HG03558 (cell line): ENCODE measurements at regions not wholly inside any gene's neighbourhood (a gene's known extent, or its start where the extent isn't known, plus 50 kb on each side); places are given as distances from the start of the nearest gene placed in this dataset.

ENCODE experiments used
- ATAC-seq: cut with Tn5 transposase; IDR thresholded peaks from one replicate; pipeline ENCODE4 v1.9.1; 2021; ENCODE audit warnings: moderate number of reproducible peaks; ENCODE audit not compliant: unreplicated experiment; ENCODE audit errors: extremely low read depth

- no peak for ATAC-seq
These were observed 190.9 kb downstream of the MAFB start for GRCh38 chr20:40497899-40498691.

DNA sequence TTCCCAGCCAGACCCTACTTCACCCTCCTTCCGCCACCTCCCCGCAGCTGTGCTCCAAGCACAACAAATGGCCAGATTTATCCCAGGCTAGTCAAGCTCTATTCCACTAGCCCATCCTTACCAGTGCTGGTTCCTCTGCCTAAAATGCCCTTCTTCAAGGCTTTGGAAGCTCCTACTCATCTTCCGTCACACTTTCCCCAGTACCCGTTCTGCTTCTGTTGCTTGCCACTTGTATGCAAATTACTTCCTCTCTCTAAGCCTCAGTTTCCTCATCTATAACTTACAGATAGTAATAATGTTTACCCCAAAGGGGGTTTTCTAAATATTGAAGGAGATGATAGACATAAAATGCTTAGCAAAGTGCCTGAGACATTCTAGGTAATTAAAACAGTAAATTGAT lies 193.1 kb downstream of the MAFB start:
- ATAC-seq: no peak

DNA sequence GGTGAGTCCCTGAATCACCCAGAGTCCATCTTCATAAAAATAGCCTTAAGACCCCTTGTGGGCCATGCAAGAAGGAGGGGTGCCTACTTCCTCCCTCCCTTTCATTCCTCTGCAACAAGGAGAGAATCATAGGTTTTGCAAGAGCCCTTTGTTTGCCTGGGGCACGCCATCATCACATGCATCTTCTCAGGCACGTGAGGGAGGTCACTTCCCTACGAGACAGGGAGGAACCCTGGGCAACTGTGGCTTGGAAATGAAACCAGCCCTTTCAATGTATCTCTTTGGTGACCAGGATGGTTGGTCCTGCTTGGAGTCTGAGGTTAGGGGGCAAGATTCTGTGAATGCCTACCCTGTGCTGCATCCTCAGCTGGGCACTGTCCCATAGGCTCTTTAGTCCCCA lies 194.8 kb downstream of the MAFB start:
- no peak for ATAC-seq

GRCh38 chr20:40493549-40493948 lies 195.5 kb downstream of the MAFB start:
- no peak for ATAC-seq

DNA sequence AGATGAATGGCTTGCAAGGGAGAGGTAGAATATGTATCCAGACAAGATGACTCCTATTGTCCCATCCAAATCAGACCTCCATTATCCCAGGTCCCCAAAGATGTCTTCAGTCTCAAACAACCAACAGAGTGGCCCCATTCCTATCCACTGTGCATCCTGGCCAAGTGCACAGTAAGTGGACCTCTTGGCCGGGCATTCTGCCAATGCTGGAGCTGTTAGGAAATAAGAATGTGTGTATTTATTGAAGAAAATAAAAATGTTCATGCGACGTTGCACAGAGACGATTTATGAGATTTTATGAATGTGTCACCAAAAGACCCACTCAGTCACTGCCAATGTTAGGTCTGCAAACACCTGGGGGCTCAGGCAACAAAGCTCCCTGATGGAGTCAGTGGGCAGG lies 196.0 kb downstream of the MAFB start:
- no peak for ATAC-seq

GRCh38 chr20:40491009-40491590 lies 197.9 kb downstream of the MAFB start:
- ATAC-seq: no peak

GRCh38 chr20:40489886-40490285 lies 199.2 kb downstream of the MAFB start:
- ATAC-seq: no peak

DNA sequence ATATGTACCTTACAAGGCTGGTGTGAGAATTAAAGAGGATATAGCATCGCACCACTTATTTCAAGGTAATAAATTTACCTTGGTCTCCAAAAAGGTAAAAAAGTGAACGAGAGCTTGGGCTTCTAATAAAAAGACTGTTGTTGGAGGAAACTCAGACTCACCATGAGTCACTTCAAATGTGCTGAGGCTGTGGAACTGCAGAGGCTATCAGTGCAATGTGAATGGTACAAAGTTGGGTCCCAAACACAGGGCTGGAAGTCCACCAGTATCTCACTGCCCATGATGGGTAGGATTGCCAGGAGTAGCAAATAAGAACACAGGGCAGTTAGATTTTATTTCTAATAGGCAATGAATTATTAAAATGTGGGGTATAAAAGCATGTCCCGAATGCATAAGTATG lies 200.6 kb downstream of the MAFB start:
- ATAC-seq: no peak

- ATAC-seq: no peak
These were observed 202.7 kb downstream of the MAFB start for GRCh38 chr20:40486297-40486696.

DNA sequence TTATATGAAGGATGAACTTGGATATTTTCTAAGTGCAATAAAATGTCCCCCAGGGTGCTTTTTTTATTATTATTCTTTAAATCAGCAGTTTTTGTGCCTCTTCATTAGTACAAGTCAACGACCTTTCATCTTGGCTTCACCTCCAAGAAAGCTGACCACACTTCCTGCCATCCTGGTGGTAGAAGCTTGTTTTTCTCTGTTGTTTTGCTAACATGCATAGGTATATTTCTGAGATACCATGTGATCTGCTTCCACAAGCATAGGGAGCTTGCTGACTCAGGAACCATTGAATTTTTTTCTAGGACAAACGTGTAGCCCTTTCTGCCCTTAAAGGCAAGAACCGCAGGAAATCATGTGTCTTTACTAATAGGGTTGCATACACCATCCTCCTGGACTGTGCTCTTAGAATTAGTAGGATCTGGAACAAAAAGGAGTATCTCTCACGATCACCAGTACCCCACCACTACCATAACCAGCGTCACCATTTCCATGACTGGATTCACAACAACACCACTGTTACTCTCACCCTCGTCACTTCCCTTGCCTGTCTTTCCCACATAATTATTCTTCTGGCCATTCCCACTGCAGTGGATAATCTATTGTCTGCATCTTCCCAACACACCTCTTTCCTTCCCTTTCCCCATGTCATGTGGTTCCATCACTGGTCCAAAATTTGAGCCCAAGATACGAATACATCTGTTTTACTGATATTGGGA lies 207.1 kb downstream of the MAFB start:
- ATAC-seq: no peak

GRCh38 chr20:40481337-40481736 lies 207.7 kb downstream of the MAFB start:
- ATAC-seq: no peak

DNA sequence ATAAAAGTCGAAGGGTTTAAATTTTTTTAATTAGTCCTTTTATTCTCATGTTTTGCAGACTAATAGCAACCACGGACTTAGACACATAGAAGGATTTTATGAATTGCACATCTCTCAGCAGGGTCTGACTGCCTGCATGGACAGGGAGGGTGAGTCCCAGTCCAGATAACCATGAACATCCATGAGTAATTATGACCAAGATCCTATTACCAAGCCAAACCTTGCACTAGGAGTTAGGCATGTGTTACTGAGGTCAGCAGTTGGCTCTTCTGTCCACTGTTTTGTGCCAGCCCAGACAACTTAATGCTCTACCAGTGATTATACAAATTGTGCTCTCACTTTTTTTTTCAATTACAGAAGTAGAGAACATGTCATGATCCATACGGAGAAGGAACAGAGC lies 211.2 kb downstream of the MAFB start:
- no peak for ATAC-seq

GRCh38 chr20:40476461-40476860 lies 212.6 kb downstream of the MAFB start:
- ATAC-seq: no peak

- no peak for ATAC-seq
These were observed 216.1 kb downstream of the MAFB start for GRCh38 chr20:40472905-40473304.

GRCh38 chr20:40471261-40471629 lies 217.8 kb downstream of the MAFB start:
- no peak for ATAC-seq

DNA sequence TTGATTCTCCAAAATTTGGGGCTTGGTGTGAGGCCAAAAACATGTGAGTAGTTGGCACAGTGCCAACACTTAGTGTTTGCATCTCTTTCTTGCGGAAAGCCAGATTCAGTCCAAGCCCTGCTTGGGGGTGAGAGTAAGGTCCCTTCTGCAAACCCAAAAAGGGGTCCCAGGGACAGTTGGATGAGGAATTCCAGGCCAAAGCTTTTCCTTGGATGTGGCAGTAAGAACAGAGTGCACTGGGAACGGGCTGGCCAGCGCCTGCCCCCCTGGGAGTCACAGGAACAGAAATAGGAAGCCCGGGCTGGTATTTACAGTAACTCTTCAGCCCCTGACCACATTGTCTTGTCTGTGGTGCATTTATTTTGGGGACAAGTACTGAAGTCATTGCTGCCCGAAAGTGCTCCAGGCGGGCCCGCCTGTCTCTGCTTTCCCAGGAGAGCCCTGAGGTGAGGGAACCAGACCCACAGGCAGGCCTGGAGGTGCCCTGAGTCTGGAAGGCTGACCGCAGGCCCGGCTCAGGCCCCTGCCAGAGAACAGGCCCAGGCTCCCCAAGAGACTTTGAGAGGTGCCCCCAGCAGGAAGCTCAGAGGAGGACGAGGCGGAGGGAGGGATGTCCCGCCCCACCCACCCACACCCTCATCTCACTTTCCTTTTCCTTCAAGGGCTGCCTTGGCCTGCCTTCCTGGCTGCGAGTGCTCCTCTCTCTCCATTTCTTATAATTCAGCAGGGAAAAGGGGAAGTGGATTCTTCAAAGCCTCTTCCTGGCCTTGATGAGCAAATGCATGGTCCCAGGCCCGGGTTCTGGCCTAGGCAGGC lies 218.4 kb downstream of the MAFB start:
- no peak for ATAC-seq

DNA sequence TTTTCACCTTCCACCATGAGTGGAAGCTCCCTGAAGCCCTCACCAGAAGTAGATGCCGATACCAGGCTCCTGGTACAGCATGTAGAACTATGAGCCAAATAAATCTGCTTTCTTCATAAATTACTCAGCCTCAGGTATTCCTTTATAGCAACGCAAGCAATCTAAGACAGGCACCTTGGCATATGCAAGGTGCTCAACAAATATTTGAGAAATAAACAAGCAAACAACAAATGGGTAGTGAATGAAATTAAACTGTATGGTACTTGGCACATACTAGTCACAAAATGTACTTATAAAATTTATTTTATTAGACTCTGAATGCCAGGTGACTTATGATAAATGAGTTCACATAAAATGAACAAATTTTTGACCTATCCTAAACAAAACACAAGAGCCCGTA lies 220.3 kb downstream of the MAFB start:
- ATAC-seq: no peak

GRCh38 chr20:40467703-40468411 lies 221.2 kb downstream of the MAFB start:
- no peak for ATAC-seq

DNA sequence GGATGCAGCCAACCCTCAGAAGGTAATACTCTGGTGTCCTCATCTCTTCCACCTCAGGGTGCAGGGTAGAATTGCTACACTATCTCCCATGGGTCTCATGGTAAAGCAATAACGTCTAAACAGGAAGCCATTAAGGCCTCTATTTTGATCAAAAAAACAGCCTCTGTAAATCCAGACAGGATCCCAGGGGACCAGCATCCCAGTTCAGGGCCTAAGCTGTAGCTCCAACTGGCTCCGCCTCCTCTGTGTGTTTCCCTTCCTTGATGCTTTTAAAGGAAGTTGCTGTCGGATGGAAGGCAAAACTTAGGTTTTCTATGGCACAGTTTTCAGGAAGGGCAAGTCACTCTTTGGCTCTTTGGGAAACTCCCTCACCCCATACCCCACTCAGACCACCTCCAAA lies 222.0 kb downstream of the MAFB start:
- ATAC-seq: no peak

DNA sequence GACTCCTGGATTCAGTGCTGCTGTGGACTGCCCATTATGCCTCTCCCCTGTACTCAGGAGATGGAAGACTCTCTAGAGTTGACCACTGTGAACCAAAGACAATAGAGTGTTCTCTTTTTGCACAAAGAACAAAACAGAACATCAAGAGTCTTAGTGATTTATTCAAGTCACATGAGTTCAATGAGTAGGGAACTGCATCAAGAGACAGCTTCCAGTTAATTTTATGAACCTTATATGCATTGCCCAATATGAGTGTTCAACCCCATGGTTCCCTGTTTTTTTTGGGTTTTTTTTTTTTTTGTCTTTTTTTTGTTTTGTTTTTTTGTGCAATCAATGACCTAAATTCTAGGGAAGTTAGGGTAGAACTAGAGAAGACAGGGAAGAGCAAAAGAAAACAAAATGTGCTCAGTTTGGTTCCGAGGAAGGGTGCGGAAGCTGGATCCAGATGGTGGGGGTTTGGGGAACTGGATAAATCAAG lies 224.3 kb downstream of the MAFB start:
- ATAC-seq: no peak
